Fibroblast of lung (primary cell): ENCODE measurements at regions not wholly inside any gene's neighbourhood (a gene's known extent, or its start where the extent isn't known, plus 50 kb on each side); places are given as distances from the start of the nearest gene placed in this dataset.

Experiments used
- DNase-seq, 2 donors: peaks; one replicate each; pipeline versions ENCODE4 v3.0.0 to v3.0.0-alpha.2; 2010; ENCODE audit warnings: low read depth in 2 of 2
- H2AFZ ChIP-seq: 2 replicates; pipeline ENCODE4 v1.5.1; 2012; ENCODE audit warnings: low read length, control low read depth, inconsistent platforms
- H3K27ac ChIP-seq: 2 replicates; pipeline ENCODE4 v1.5.1; 2011; ENCODE audit warnings: low read length, control low read depth; ENCODE audit not compliant: insufficient read depth
- H3K27me3 ChIP-seq: 2 replicates; pipeline ENCODE4 v1.5.1; 2011; ENCODE audit warnings: mild to moderate bottlenecking, low read length; ENCODE audit not compliant: control insufficient read depth, insufficient read depth
- H3K36me3 ChIP-seq: 2 replicates; pipeline ENCODE4 v1.5.1; 2011; ENCODE audit warnings: low read length; ENCODE audit not compliant: control insufficient read depth, insufficient read depth
- H3K4me1 ChIP-seq: 2 replicates; pipeline ENCODE4 v1.5.1; 2011; ENCODE audit warnings: low read length; ENCODE audit not compliant: control insufficient read depth, insufficient read depth; ENCODE audit errors: extremely low read depth
- H3K4me2 ChIP-seq: 2 replicates; pipeline ENCODE4 v1.5.1; 2011; ENCODE audit warnings: low read length, control low read depth; ENCODE audit not compliant: insufficient read depth; ENCODE audit errors: extremely low read depth
- H3K4me3 ChIP-seq, 4 experiments: fragments of 200-600 bp in 1 of 4; sonication (generic) in 1 of 4; replicated peaks in 1 of 4; 2 replicates each; pipeline ENCODE4 v1.5.1; 2011 to 2016; ENCODE audit warnings: low read length in 4 of 4, low read depth in 3 of 4, mild to moderate bottlenecking in 3 of 4, control low read depth in 2 of 4, inconsistent platforms in 1 of 4, mixed read lengths in 1 of 4; ENCODE audit not compliant: insufficient read depth in 1 of 4; ENCODE audit errors: control extremely low read depth in 1 of 4
- H3K79me2 ChIP-seq: 2 replicates; pipeline ENCODE4 v1.5.1; 2012; ENCODE audit warnings: mild to moderate bottlenecking, low read length, inconsistent platforms; ENCODE audit not compliant: control insufficient read depth, insufficient read depth
- H3K9ac ChIP-seq: 2 replicates; pipeline ENCODE4 v1.5.1; 2011; ENCODE audit warnings: mild to moderate bottlenecking, low read length, control low read depth; ENCODE audit not compliant: insufficient read depth
- H3K9me3 ChIP-seq: 2 replicates; pipeline ENCODE4 v1.5.1; 2012; ENCODE audit warnings: low read depth, low read length; ENCODE audit not compliant: control insufficient read depth, insufficient read depth
- H4K20me1 ChIP-seq: 2 replicates; pipeline ENCODE4 v1.5.1; 2011; ENCODE audit warnings: low read length; ENCODE audit not compliant: control insufficient read depth, insufficient read depth; ENCODE audit errors: extremely low read depth
- CTCF ChIP-seq, 2 donors: IDR thresholded peaks in 1 of 2; conservative IDR thresholded peaks in 1 of 2; 1 replicate in 1 of 2; 2 replicates in 1 of 2; pipeline ENCODE4 v1.5.1; 2011 to 2012; ENCODE audit warnings: low read length in 2 of 2, control low read depth in 1 of 2, inconsistent platforms in 1 of 2, low read depth in 1 of 2, mild to moderate bottlenecking in 1 of 2
- EZH2 ChIP-seq: IDR thresholded peaks from 2 replicates; pipeline ENCODE4 v1.5.1; 2012; ENCODE audit warnings: low read length, control low read depth, mild to moderate bottlenecking; ENCODE audit errors: missing control alignments

- Histone ChIP-seq H3K4me2 (no peak overlapping the region), H4K20me1 (no peaks in the 10 kb centered on the region)
Observed at GRCh38 chr18:79620576-79621165, 58.9 kb upstream of the CTDP1 start.

GRCh38 chr18:79621501-79621900, 58.1 kb upstream of the CTDP1 start:
- no peak for TF ChIP-seq CTCF (conservative IDR thresholded peaks at IDR 0.05 in 1 of 2, IDR thresholded peaks at IDR 0.05 in 1 of 2; ENCODE audit: low read depth in 1 of 2, low read length in 2 of 2)
- H3K27me3 ChIP-seq, result peaks cover 2% of the 10 kb centered on the region
- no peak overlapping the region for H3K9ac ChIP-seq
- H3K4me3 ChIP-seq, result no peak overlapping the region
- peaks cover 3% of the 10 kb centered on the region for H3K9me3 ChIP-seq
- no peaks in the 10 kb centered on the region for H3K4me1 ChIP-seq
- no peak overlapping the region for H2AFZ ChIP-seq
- H3K27ac ChIP-seq, result no peak overlapping the region
- no peaks in the 10 kb centered on the region for H4K20me1 ChIP-seq
- H3K4me2 ChIP-seq, result no peak overlapping the region
- H3K79me2 ChIP-seq, result no peaks in the 10 kb centered on the region
- DNase-seq, result no peak
- no peaks in the 10 kb centered on the region for H3K36me3 ChIP-seq

More at GRCh38 chr18:79620576-79621165, 58.9 kb upstream of the CTDP1 start:
- Histone ChIP-seq H3K27me3 (peaks cover 2% of the 10 kb centered on the region), H3K27ac (no peak overlapping the region), H3K9me3 (peaks cover 3% of the 10 kb centered on the region), H3K4me1 (no peaks in the 10 kb centered on the region), H3K9ac (no peak overlapping the region), H3K4me3 (no peak overlapping the region), H3K79me2 (no peaks in the 10 kb centered on the region), H2AFZ (no peak overlapping the region), H3K36me3 (no peaks in the 10 kb centered on the region)
- TF ChIP-seq CTCF (conservative IDR thresholded peaks at IDR 0.05 in 1 of 2, IDR thresholded peaks at IDR 0.05 in 1 of 2; ENCODE audit: low read depth in 1 of 2, low read length in 2 of 2) (no peak), EZH2 (no peak)
- no peak for DNase-seq

GRCh38 chr18:79622004-79622403, 57.6 kb upstream of the CTDP1 start:
- Histone ChIP-seq H3K4me2 (no peak overlapping the region), H3K27ac (no peak overlapping the region), H3K27me3 (peaks cover 2% of the 10 kb centered on the region), H4K20me1 (no peaks in the 10 kb centered on the region), H3K4me1 (no peaks in the 10 kb centered on the region), H2AFZ (no peak overlapping the region), H3K4me3 (no peak overlapping the region), H3K9me3 (peaks cover 3% of the 10 kb centered on the region), H3K79me2 (no peaks in the 10 kb centered on the region), H3K36me3 (no peaks in the 10 kb centered on the region), H3K9ac (no peak overlapping the region)
- no peak for DNase-seq
- TF ChIP-seq CTCF (conservative IDR thresholded peaks at IDR 0.05 in 1 of 2, IDR thresholded peaks at IDR 0.05 in 1 of 2; ENCODE audit: low read depth in 1 of 2, low read length in 2 of 2), result no peak
- TF ChIP-seq EZH2, result no peak
